ENCODE measurements at regions not wholly inside any gene's neighbourhood (a gene's known extent, or its start where the extent isn't known, plus 50 kb on each side); places are given as distances from the start of the nearest gene placed in this dataset.

- no peaks in the 10 kb centered on the region for H3K4me1 ChIP-seq (ENCODE audit: control insufficient read depth, low read length)
- no peaks in the 10 kb centered on the region for H3F3A ChIP-seq (ENCODE audit: control insufficient read depth, insufficient read depth)
- no peaks in the 10 kb centered on the region for H3K79me2 ChIP-seq (ENCODE audit: control insufficient read depth, low read length)
- no peaks in the 10 kb centered on the region for H3K36me3 ChIP-seq (ENCODE audit: control insufficient read depth, low read length)
- TF ChIP-seq CTCF (IDR thresholded peaks at IDR 0.05; ENCODE audit: low read depth, low read length, poor library complexity, severe bottlenecking) (no peak), EZH2phosphoT487 (IDR thresholded peaks at IDR 0.05; ENCODE audit: borderline replicate concordance, low read length) (no peak)
- no peak overlapping the region for H3K4me3 ChIP-seq (ENCODE audit: low read length)
- H3K9me3 ChIP-seq (ENCODE audit: control insufficient read depth, insufficient read depth, low read length), result no peaks in the 10 kb centered on the region
- no peak overlapping the region for H3K4me2 ChIP-seq (ENCODE audit: low read length)
- H4K20me1 ChIP-seq (ENCODE audit: control insufficient read depth, insufficient read depth, low read depth, low read length), result no peaks in the 10 kb centered on the region
- H3K9me2 ChIP-seq (replicated peaks; ENCODE audit: control insufficient read depth, low read length), result no peaks in the 10 kb centered on the region
- 0 out of 2 replicates have a peak, but pooled peaks cover 3% of the 10 kb centered on the region for H3K27me3 ChIP-seq (ENCODE audit: control insufficient read depth, low read length)
- H3K27ac ChIP-seq (ENCODE audit: low read depth, low read length), result no peak overlapping the region
Observed at GRCh38 chr17:63139356-63139755, 173.3 kb downstream of the TANC2 start.

- Histone ChIP-seq H3K27ac (ENCODE audit: low read depth, low read length) (no peak overlapping the region), H3K36me3 (ENCODE audit: control insufficient read depth, low read length) (no peaks in the 10 kb centered on the region), H3K4me3 (ENCODE audit: low read length) (no peak overlapping the region), H3K4me2 (ENCODE audit: low read length) (no peak overlapping the region), H3F3A (ENCODE audit: control insufficient read depth, insufficient read depth) (no peaks in the 10 kb centered on the region), H3K27me3 (ENCODE audit: control insufficient read depth, low read length) (0 out of 2 replicates have a peak, but pooled peaks cover 3% of the 10 kb centered on the region), H3K9me2 (replicated peaks; ENCODE audit: control insufficient read depth, low read length) (no peaks in the 10 kb centered on the region), H3K4me1 (ENCODE audit: control insufficient read depth, low read length) (no peaks in the 10 kb centered on the region), H4K20me1 (ENCODE audit: control insufficient read depth, insufficient read depth, low read depth, low read length) (no peaks in the 10 kb centered on the region), H3K9me3 (ENCODE audit: control insufficient read depth, insufficient read depth, low read length) (no peaks in the 10 kb centered on the region), H3K79me2 (ENCODE audit: control insufficient read depth, low read length) (no peaks in the 10 kb centered on the region)
- TF ChIP-seq CTCF (IDR thresholded peaks at IDR 0.05; ENCODE audit: low read depth, low read length, poor library complexity, severe bottlenecking) (no peak), EZH2phosphoT487 (IDR thresholded peaks at IDR 0.05; ENCODE audit: borderline replicate concordance, low read length) (no peak)
Observed at GRCh38 chr17:63140255-63140654, 174.2 kb downstream of the TANC2 start.

GRCh38 chr17:63142836-63143235 is 176.8 kb downstream of the TANC2 start:
- Histone ChIP-seq H3K4me3 (ENCODE audit: low read length) (no peak overlapping the region), H3K9me2 (replicated peaks; ENCODE audit: control insufficient read depth, low read length) (no peaks in the 10 kb centered on the region), H4K20me1 (ENCODE audit: control insufficient read depth, insufficient read depth, low read depth, low read length) (no peaks in the 10 kb centered on the region), H3K79me2 (ENCODE audit: control insufficient read depth, low read length) (no peaks in the 10 kb centered on the region), H3K27me3 (ENCODE audit: control insufficient read depth, low read length) (0 out of 2 replicates have a peak, but pooled peaks cover 3% of the 10 kb centered on the region), H3K9me3 (ENCODE audit: control insufficient read depth, insufficient read depth, low read length) (no peaks in the 10 kb centered on the region), H3K4me2 (ENCODE audit: low read length) (no peak overlapping the region), H3K36me3 (ENCODE audit: control insufficient read depth, low read length) (no peaks in the 10 kb centered on the region), H3F3A (ENCODE audit: control insufficient read depth, insufficient read depth) (no peaks in the 10 kb centered on the region), H3K27ac (ENCODE audit: low read depth, low read length) (no peak overlapping the region), H3K4me1 (ENCODE audit: control insufficient read depth, low read length) (no peaks in the 10 kb centered on the region)
- no peak for TF ChIP-seq EZH2phosphoT487 (IDR thresholded peaks at IDR 0.05; ENCODE audit: borderline replicate concordance, low read length)
- TF ChIP-seq CTCF (IDR thresholded peaks at IDR 0.05; ENCODE audit: low read depth, low read length, poor library complexity, severe bottlenecking), result no peak
